ENCODE measurements at regions not wholly inside any gene's neighbourhood (a gene's known extent, or its start where the extent isn't known, plus 50 kb on each side); places are given as distances from the start of the nearest gene placed in this dataset.

DNA sequence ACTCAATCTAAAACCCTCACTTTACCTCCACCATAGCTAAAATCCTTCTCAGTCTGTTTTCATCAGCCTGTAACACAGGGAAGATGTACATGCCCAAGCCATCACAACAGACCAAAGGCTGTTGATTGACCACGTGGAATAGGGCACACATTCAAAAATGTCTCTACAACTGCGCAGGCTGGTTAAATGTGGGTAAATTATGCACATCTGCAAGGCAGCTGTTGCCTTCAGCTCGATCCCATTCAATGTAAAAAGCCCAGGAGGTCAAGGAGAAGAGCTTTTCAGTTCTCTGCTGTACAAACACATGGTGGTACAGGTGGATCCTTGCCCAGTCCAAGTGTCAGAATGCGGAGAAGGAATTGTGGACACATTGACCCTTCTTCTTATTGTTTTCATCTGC lies 354.0 kb downstream of the FLRT2 start:
- TF ChIP-seq, protein P1, sequence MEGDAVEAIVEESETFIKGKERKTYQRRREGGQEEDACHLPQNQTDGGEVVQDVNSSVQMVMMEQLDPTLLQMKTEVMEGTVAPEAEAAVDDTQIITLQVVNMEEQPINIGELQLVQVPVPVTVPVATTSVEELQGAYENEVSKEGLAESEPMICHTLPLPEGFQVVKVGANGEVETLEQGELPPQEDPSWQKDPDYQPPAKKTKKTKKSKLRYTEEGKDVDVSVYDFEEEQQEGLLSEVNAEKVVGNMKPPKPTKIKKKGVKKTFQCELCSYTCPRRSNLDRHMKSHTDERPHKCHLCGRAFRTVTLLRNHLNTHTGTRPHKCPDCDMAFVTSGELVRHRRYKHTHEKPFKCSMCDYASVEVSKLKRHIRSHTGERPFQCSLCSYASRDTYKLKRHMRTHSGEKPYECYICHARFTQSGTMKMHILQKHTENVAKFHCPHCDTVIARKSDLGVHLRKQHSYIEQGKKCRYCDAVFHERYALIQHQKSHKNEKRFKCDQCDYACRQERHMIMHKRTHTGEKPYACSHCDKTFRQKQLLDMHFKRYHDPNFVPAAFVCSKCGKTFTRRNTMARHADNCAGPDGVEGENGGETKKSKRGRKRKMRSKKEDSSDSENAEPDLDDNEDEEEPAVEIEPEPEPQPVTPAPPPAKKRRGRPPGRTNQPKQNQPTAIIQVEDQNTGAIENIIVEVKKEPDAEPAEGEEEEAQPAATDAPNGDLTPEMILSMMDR (conservative IDR thresholded peaks at IDR 0.05), result no peak
- TF ChIP-seq EZH2 (IDR thresholded peaks at IDR 0.05; ENCODE audit: low read depth), result no peak

All from PC-9 (cell line).